22Rv1 (cell line): ENCODE measurements at regions not wholly inside any gene's neighbourhood (a gene's known extent, or its start where the extent isn't known, plus 50 kb on each side); places are given as distances from the start of the nearest gene placed in this dataset.

Experiments
- CTCF ChIP-seq: fragments of 450-650 bp; IDR thresholded peaks from 2 replicates; pipeline ENCODE4 v1.5.1; 2017; ENCODE audit warnings: mild to moderate bottlenecking
- ZFX ChIP-seq: fragments of 450-650 bp; IDR thresholded peaks from 2 replicates; pipeline ENCODE4 v1.6.1; 2017; ENCODE audit warnings: antibody characterized with exemption, borderline replicate concordance

GRCh38 chr2:38178119-38178518 is 102.2 kb upstream of the CYP1B1 start:
- no peak for TF ChIP-seq CTCF
- TF ChIP-seq ZFX: no peak
